DOHH2 (cell line): ENCODE measurements at regions not wholly inside any gene's neighbourhood (a gene's known extent, or its start where the extent isn't known, plus 50 kb on each side); places are given as distances from the start of the nearest gene placed in this dataset.

Experiments
- H3F3A ChIP-seq: fragments of 200-600 bp; sonication (generic), shearing (Covaris generic); 2 replicates; pipeline ENCODE4 v1.6.0; 2016; ENCODE audit warnings: antibody characterized with exemption, mild to moderate bottlenecking; ENCODE audit not compliant: control insufficient read depth, insufficient read depth
- H3K27ac ChIP-seq: fragments of 200-600 bp; sonication (generic); 2 replicates; pipeline ENCODE4 v1.5.1; 2014; ENCODE audit warnings: low read depth, mild to moderate bottlenecking, low read length, moderate library complexity
- H3K27me3 ChIP-seq: fragments of 200-600 bp; sonication (generic); 2 replicates; pipeline ENCODE4 v1.6.1; 2014; ENCODE audit warnings: mild to moderate bottlenecking, low read length, mixed read lengths; ENCODE audit not compliant: control insufficient read depth
- H3K36me3 ChIP-seq: fragments of 200-600 bp; sonication (generic); 2 replicates; pipeline ENCODE4 v1.6.1; 2014; ENCODE audit warnings: mild to moderate bottlenecking, low read length, moderate library complexity, mixed read lengths; ENCODE audit not compliant: control insufficient read depth
- H3K4me1 ChIP-seq: fragments of 200-600 bp; sonication (generic); 2 replicates; pipeline ENCODE4 v1.6.1; 2014; ENCODE audit warnings: mild to moderate bottlenecking, low read length, mixed read lengths; ENCODE audit not compliant: control insufficient read depth
- H3K4me2 ChIP-seq: fragments of 200-600 bp; sonication (generic); 2 replicates; pipeline ENCODE4 v1.6.0; 2014; ENCODE audit warnings: mild to moderate bottlenecking, low read length, moderate library complexity
- H3K4me3 ChIP-seq: fragments of 200-600 bp; sonication (generic); 2 replicates; pipeline ENCODE4 v1.5.1; 2014; ENCODE audit warnings: mild to moderate bottlenecking, low read length, mixed read lengths
- H3K79me2 ChIP-seq: fragments of 200-600 bp; sonication (generic); 2 replicates; pipeline ENCODE4 v1.6.1; 2014; ENCODE audit warnings: mild to moderate bottlenecking, low read length, mixed read lengths; ENCODE audit not compliant: control insufficient read depth
- H3K9me2 ChIP-seq: fragments of 200-600 bp; sonication (generic); replicated peaks from 2 replicates; pipeline ENCODE4 v1.6.1; 2014; ENCODE audit warnings: mild to moderate bottlenecking, low read length, mixed read lengths; ENCODE audit not compliant: control insufficient read depth
- H3K9me3 ChIP-seq: fragments of 200-600 bp; sonication (generic); 2 replicates; pipeline ENCODE4 v1.6.1; 2014; ENCODE audit warnings: antibody characterized with exemption, low read length, mixed read lengths; ENCODE audit not compliant: control insufficient read depth, insufficient read depth
- H4K20me1 ChIP-seq: fragments of 200-600 bp; sonication (generic); 2 replicates; pipeline ENCODE4 v1.6.0; 2014; ENCODE audit warnings: low read depth, mild to moderate bottlenecking, antibody characterized with exemption, low read length, moderate library complexity; ENCODE audit not compliant: control insufficient read depth, insufficient read depth
- EZH2phosphoT487 ChIP-seq: fragments of 200-600 bp; sonication (generic); IDR thresholded peaks from 2 replicates; pipeline ENCODE4 v1.6.1; 2017; ENCODE audit warnings: borderline replicate concordance, mild to moderate bottlenecking, antibody characterized with exemption, low read length, moderate library complexity, mixed read lengths
- TF ChIP-seq, protein P1 (sequence below): fragments of 200-600 bp; sonication (generic); IDR thresholded peaks from one replicate; pipeline ENCODE4 v1.5.1; 2014; ENCODE audit warnings: antibody characterized with exemption, mild to moderate bottlenecking, low read depth, low read length; ENCODE audit not compliant: poor library complexity, severe bottlenecking

- Histone ChIP-seq H4K20me1 (no peaks in the 10 kb centered on the region), H3K36me3 (no peaks in the 10 kb centered on the region), H3K4me1 (no peaks in the 10 kb centered on the region), H3K27me3 (no peaks in the 10 kb centered on the region), H3F3A (no peaks in the 10 kb centered on the region), H3K27ac (no peak overlapping the region), H3K9me3 (no peaks in the 10 kb centered on the region), H3K9me2 (no peaks in the 10 kb centered on the region), H3K4me3 (no peak overlapping the region), H3K4me2 (no peak overlapping the region), H3K79me2 (no peaks in the 10 kb centered on the region)
- TF ChIP-seq, protein P1, sequence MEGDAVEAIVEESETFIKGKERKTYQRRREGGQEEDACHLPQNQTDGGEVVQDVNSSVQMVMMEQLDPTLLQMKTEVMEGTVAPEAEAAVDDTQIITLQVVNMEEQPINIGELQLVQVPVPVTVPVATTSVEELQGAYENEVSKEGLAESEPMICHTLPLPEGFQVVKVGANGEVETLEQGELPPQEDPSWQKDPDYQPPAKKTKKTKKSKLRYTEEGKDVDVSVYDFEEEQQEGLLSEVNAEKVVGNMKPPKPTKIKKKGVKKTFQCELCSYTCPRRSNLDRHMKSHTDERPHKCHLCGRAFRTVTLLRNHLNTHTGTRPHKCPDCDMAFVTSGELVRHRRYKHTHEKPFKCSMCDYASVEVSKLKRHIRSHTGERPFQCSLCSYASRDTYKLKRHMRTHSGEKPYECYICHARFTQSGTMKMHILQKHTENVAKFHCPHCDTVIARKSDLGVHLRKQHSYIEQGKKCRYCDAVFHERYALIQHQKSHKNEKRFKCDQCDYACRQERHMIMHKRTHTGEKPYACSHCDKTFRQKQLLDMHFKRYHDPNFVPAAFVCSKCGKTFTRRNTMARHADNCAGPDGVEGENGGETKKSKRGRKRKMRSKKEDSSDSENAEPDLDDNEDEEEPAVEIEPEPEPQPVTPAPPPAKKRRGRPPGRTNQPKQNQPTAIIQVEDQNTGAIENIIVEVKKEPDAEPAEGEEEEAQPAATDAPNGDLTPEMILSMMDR = no peak
- TF ChIP-seq EZH2phosphoT487 = no peak
Measured at GRCh38 chr16:54796211-54796610, 134.5 kb upstream of the IRX5 start.

DNA sequence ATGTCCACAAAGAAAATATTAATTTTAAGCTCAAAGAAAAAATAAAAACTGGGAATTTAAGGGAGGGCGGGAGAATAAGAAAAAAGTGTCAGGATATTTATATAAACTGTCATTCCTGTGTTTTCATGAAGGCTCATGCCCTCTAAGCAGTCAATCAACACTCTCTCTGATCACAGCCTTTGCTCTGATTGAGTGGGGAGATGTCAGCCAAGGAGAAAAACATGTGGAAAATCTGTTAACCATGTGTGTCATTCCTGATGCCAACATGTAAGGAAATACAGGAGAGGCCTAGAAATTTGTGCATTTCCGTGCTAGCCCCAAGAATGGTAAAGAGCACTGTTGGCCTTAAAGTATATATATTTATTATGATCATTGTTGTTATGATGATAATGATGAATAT is 137.9 kb upstream of the IRX5 start:
- H3F3A ChIP-seq = no peaks in the 10 kb centered on the region
- no peak overlapping the region for H3K4me2 ChIP-seq
- H3K27me3 ChIP-seq = no peaks in the 10 kb centered on the region
- no peaks in the 10 kb centered on the region for H3K9me2 ChIP-seq
- H4K20me1 ChIP-seq = no peaks in the 10 kb centered on the region
- H3K4me1 ChIP-seq = no peaks in the 10 kb centered on the region
- TF ChIP-seq, protein P1 = no peak
- no peak for TF ChIP-seq EZH2phosphoT487
- H3K27ac ChIP-seq = no peak overlapping the region
- no peaks in the 10 kb centered on the region for H3K9me3 ChIP-seq
- no peaks in the 10 kb centered on the region for H3K36me3 ChIP-seq
- H3K79me2 ChIP-seq = no peaks in the 10 kb centered on the region
- H3K4me3 ChIP-seq = no peak overlapping the region

- H3K27me3 ChIP-seq = no peaks in the 10 kb centered on the region
- no peaks in the 10 kb centered on the region for H3F3A ChIP-seq
- TF ChIP-seq, protein P1 = no peak
- TF ChIP-seq EZH2phosphoT487 = no peak
- no peaks in the 10 kb centered on the region for H4K20me1 ChIP-seq
- no peak overlapping the region for H3K4me3 ChIP-seq
- no peaks in the 10 kb centered on the region for H3K36me3 ChIP-seq
- H3K9me2 ChIP-seq = no peaks in the 10 kb centered on the region
- no peak overlapping the region for H3K4me2 ChIP-seq
- H3K9me3 ChIP-seq = no peaks in the 10 kb centered on the region
- no peaks in the 10 kb centered on the region for H3K79me2 ChIP-seq
- H3K4me1 ChIP-seq = no peaks in the 10 kb centered on the region
- H3K27ac ChIP-seq = no peak overlapping the region
Measured at GRCh38 chr16:54787045-54787444, 143.6 kb upstream of the IRX5 start.

- no peak for TF ChIP-seq EZH2phosphoT487
- TF ChIP-seq, protein P1 = no peak
- no peak overlapping the region for H3K4me2 ChIP-seq
Measured at GRCh38 chr16:54783980-54784379, 146.7 kb upstream of the IRX5 start.

More at GRCh38 chr16:54783980-54784379, 146.7 kb upstream of the IRX5 start:
- Histone ChIP-seq H3K4me1 (no peaks in the 10 kb centered on the region), H3K9me2 (no peaks in the 10 kb centered on the region), H3K4me3 (no peak overlapping the region), H4K20me1 (no peaks in the 10 kb centered on the region), H3K27ac (no peak overlapping the region), H3K79me2 (no peaks in the 10 kb centered on the region), H3K9me3 (no peaks in the 10 kb centered on the region), H3K27me3 (no peaks in the 10 kb centered on the region), H3K36me3 (no peaks in the 10 kb centered on the region), H3F3A (no peaks in the 10 kb centered on the region)
